ENCODE measurements at regions not wholly inside any gene's neighbourhood (a gene's known extent, or its start where the extent isn't known, plus 50 kb on each side); places are given as distances from the start of the nearest gene placed in this dataset.
"Not testable (repeated sequence)": the region's sequence is repeated elsewhere in the genome, so short reads cannot be mapped to it uniquely, and the experiment has no call there.

DNA sequence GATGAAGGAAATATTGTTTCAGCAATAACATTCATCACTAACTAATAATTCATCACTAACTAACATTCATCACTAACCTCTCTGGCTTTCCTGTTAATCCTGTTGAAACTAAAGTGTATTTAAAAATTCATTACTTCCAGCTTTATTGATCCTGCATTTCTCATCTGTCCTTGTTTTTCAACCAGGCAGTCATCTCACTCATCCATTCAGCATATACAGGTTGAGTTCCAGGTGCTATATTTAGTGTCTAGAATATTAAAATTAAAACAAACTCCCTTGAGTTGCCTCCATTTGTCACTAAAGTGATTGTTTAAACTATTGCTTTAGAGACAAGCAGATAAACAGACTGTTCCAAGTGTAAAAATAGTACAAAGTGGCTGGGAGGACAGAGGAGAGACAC is 58.1 kb downstream of the ATXN7L3B start:
- DNase-seq (ENCODE audit: low read depth, low spot score): no peak

DNA sequence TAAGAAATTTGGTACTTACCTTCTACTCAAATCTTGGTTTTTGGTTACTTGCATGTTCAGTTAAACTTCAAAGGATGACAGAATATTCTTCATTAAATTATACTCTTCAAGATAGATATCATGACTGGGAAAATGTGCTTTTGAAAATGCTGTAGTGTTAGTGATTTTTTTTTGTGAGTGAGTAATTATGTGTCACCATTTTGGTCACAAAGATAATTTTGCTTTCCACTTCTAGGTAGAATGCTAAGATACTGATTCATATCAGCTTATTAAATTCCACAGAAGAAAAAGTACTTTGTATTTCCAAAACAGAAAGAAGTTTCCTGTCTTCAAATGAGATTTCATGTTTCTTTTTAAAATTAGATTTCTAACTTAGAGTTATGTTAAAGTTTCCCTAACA is 61.2 kb downstream of the ATXN7L3B start:
- DNase-seq (ENCODE audit: low read depth, low spot score): no peak

DNA sequence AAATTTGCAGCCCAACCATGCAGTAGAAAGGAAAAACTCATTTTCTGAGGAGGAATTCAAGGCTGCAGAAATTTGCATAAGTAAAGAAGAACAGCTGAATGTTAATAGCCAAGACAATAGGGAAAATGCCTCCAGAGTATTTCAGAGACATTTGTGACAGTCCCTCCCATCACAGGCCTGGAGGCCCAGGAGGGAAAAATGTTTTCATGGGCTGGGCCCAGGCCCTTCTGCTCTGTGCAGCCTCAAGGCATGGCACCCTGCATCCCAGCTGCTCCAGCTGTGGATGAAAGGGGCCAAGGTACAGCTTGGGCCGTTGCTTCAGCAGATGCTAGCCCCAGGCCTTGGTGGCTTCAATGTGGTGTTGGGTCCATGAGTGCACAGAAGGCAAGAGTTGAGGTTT is 62.3 kb downstream of the ATXN7L3B start:
- DNase-seq (ENCODE audit: low read depth, low spot score): no peak

DNA sequence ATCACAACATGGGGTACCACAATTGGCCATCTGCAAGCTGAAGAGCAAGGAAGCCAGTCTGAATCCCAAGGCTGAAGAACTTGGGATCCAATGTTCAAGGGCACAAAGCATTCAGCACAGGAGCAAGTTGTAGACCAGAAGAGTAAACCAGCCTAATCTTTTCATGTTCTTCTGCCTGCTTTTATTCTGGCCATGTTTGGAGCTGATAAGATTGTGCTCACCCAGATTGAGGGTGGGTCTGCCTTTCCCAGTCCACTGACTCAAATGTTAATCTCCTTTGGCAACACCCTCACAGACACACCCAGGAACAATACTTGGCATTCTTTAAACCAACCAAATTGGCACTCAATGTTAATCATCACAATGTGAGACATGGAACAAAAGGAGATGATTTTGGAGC is 63.2 kb downstream of the ATXN7L3B start:
- not testable (repeated sequence) for DNase-seq (ENCODE audit: low read depth, low spot score)

DNA sequence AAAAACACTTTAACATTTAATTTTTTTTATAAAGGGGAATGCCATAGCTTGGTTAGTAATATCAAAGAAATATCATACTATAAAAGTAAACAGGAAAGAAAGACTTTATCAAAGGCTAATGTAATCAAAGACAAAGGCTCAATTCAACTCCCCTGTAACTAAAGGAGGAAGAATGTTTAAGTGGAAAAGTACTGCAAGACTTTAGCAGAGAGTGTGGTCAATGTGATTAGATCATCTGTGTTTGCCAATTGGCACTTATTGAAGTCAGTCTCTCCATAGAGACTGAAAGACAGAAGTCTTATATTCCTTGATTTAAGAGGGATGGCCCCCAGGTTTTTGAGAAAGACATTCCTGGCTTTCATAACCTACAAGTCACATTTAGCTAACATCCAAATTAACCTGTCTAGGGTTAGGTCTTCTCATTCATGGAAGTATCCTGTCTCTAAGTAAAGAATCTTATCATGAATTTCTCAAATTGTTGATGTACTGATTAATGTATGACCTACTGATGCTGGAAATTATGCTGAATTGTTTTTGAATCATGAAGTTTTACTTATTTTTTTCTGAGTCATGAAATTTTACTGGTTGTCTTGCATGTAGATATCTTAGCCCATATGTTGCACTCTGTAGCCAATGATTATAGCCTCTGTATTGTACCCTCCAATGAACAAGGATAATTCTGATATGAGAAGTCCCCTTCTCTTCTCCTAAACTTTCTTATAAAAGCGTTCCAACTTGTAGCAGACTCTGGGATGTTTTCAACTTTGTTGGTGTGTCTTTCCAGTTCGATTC is 65.4 kb downstream of the ATXN7L3B start:
- no peak for DNase-seq (ENCODE audit: low read depth, low spot score)

DNA sequence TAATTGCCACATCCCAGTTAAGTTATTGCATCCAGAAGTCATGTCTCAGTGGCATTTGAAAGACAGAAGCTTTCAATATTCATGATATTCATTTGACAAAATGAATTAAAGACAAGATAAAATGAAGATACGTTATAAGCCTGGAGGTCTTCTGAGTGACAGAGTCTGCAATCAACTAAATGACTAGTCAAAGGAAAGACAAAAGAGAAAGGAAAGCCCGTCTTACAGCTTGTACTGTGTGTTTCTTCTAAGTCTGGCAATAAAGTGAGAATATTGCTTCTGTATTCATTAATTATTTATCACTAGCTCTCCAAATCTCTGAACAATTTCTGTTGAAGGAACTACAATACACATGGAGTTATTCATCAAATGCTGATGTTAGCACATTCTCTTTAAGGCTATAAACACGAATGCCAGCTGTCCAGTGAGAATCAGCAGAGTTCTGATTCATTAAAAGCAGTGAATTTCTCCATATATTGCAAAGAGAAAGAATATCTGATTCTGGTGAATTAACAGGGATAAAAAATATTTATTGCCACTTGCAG is 70.7 kb downstream of the ATXN7L3B start:
- DNase-seq (ENCODE audit: low read depth, low spot score): no peak

DNA sequence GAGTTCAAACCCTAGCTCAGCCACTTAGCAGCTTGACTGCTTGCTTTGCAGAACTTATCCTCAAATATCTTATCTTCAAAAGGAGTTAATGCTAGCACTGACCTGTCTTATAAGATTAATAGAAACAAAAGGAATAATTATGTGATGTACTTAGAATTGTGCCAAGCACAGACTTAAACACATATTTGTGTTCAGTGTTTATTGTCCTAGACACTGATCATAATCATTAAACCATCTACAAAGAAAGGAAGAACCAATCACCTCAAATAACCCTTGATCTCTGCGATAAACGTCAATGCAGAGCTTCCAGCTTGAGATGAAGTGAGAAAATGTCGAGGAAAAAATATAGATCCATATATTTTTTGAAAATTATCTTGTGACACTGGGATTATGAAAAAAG is 73.1 kb downstream of the ATXN7L3B start:
- no peak for DNase-seq (ENCODE audit: low read depth, low spot score)

DNA sequence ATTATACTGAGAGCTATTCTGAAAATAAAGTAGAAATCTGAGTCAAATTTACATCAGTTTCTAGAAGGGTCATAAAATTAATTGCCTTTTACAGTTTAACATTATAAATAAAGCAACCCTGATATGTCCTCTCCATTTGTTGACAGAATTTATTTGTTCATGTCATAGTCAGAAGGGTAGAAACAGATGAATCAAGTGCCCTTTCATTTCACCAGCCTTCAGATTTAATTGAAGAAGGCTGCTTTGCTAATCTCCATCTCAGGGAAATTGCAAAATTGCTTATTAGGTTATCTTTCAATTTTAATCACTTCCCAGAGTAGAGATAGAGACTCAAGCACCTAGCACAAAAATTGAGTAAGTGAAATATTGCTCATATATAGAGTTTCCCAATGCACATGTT is 76.8 kb downstream of the ATXN7L3B start:
- DNase-seq (ENCODE audit: low read depth, low spot score): no peak

DNA sequence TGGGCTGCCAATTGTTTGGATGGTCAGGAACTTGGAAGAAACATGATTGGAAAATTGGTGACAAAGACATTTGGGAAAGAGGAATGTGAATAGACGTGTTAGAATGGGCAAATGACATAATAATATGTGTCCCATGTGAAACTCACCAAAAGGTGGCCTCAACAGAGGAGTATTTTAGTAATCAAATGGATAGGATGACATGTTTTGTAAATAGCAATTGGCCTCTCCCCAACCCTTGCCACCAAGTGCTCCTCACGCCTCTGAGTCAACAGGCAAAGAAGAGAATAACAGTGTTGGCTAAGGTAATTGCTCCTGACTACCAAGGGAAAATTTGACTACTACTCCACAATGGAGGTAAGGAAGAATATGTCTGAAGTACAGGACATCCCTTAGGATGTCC is 81.4 kb downstream of the ATXN7L3B start:
- DNase-seq (ENCODE audit: low read depth, low spot score): no peak

DNA sequence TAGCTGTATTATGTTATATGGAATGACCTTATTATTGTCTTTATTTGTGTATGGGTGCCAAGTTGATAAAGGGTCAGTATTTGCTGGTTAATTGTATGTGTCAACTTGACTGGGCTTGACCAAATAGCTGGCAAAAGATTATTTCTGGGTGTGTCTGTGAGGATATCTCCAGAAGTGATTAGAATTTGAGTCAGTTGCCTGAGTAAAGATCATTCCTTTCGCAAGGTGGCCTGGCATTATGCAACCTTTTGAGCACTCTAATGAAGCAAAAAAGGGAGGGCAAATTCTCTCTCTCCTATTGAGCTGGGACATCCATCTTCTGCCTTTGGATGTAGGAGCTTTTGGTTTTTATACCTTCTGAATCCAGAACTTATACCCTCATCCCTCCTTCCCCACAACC is 82.2 kb downstream of the ATXN7L3B start:
- DNase-seq (ENCODE audit: low read depth, low spot score): no peak

DNA sequence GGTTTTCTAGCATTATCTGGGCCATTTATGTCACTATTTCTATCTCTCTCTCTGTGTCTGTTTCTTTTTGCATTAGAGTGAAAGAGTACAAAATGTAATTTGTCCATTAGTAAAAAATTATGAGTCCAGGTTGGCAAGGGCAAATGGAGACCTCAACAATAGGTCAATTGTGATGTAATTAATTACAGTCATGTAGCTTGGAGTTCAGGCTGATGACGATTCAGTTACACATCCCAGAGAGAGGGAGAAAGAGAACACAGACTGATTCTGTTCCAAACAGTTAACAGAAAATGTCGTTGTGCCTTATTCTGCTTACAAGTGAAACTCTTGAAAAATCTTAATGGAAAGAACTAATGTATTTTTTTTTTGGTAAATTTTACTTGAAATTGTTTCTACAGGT is 83.3 kb downstream of the ATXN7L3B start:
- no peak for DNase-seq (ENCODE audit: low read depth, low spot score)

DNA sequence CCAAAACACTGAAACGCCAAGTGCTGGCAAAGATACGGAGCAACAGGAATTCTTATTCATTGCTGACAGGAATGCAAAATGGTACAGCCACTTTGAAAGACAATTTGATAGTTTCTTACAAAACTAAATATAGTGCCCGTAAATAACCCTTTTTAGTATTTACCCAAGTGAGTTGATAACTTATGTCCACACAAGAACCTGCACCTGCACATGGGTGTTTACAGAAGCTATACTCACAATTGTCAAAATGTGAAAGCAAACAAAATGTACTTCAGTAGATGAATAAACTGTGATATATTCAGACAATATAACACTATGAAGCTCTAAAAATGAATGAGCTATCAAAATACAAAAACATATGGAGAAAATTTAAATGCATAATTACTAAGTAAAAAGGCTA is 86.6 kb downstream of the ATXN7L3B start:
- no peak for DNase-seq (ENCODE audit: low read depth, low spot score)

DNA sequence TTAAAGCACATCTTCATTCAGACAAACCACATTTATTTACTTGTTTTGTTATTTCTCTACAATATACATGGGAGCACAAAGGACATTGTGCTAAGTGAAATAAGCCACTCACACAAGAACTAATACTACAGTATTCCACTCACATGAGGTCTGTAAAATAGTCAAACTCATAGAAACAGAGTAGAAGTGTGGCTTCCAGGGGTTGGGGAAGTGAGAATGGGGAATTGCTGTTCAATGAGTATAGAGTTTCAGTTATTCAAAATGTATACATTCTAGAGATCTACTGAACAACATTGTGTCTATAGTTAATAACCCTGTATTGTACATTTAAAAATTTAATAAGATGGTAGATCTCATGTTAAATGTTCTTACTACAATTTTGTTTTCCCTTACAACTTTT is 88.8 kb downstream of the ATXN7L3B start:
- DNase-seq (ENCODE audit: low read depth, low spot score): no peak

DNA sequence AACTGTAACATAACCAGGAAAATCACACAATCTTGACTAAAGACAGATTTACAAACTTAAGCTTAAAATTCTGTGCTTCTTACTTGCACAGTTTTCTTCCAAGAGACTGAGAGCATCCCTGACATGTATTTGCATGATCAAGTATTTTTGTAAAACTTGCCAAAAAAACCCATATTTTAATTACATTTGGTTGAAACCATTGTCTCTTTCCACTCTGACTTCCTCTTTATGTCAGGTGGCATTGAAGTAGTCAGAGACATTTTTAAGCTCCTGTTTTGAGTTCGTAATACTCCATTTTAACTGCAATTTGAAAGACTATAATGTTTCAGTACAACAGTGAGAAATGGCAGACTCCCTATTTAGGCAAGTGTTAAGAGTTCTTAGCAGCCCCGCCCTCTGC is 103.6 kb downstream of the ATXN7L3B start:
- no peak for DNase-seq (ENCODE audit: low read depth, low spot score)

DNA sequence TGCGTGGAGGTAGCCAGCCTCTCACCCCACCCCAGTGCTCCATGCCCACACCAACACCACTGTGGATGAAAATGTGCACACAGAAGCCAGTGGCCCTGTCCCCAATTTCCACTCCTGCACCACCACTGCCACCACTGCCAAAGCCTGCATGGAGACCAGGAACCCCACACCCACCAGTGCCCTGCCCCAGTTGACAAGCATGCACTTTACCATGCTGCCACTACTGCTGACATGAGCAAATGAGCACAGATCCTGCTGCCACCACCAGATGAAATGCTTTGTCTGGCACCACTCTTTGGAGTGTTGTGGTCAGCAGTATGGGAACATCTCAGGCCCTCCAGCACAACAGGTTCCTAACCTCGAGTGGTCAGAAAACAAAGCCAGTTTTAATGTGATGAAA is 104.1 kb downstream of the ATXN7L3B start:
- no peak for DNase-seq (ENCODE audit: low read depth, low spot score)

DNA sequence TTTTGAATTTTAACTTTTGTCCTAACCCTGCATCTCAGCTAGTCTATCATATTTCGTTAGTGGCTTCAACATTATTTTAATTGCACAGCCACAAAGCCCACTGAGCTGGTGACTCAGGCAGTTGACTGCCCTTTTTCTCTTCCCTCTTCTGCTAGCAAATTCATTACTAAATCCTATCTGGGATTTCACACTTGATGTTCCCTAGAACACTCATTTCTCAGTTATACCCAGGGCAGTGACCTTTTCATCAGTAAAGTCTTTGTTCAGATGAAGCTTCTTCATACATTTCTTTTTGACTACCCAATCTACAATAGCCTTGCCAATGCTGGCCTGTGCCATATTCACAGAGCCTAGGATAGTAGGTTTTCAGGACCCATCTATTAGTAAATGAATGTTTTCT is 107.0 kb downstream of the ATXN7L3B start:
- DNase-seq (ENCODE audit: low read depth, low spot score): no peak

DNA sequence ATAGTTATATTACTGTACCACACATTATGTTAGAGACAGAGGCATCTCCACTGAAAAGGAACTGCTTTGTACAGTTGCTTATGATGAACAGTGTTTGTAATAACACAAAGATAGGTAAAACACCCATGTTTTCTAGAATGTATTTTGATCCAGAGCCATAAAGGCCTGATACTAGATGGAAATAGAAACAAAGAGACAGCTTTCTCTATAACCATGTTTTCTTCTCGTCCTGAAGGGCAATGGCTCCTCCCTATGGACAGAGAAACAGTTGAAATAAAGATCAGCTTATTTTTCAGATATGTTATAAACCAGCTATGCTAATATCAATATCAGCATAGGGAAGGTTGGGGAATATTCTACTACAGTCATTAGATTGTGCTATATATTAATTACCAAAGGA is 109.2 kb downstream of the ATXN7L3B start:
- no peak for DNase-seq (ENCODE audit: low read depth, low spot score)

DNA sequence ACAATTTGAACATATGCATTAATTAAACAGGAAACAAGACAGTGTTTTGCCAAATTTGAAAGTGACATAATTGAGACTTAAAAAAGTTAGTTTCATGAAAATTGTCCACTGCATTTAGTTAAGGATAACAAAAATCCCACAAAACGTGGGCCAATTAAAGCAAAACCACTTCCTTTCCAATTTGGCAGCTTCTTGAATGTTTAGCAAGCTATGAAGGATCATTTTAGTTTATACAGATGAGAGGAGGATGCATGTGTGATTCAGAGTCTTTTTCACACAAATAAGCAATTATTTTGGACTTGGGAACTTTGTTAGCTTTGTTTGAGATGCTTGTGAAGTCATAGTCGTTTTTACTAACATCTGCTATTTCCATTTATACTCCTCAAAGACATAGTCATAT is 109.6 kb downstream of the ATXN7L3B start:
- DNase-seq (ENCODE audit: low read depth, low spot score): no peak

DNA sequence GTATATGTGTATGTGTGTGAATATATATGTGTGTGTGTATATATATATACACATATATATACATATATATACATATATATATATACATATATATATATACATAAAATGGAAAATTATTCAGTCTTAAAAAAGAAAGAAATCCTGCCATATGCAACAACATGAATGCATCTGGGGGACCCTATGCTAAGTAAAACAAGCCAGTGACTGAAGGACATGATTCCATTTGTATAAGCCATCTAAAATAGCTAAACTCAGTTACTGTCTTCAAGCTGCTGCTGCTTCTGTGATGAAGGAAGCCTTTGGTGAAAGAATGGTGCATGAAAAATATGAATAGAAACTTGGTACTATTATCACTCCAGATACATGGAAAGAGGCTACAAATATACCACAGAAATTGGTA is 118.6 kb downstream of the ATXN7L3B start:
- no peak for DNase-seq (ENCODE audit: low read depth, low spot score)

DNA sequence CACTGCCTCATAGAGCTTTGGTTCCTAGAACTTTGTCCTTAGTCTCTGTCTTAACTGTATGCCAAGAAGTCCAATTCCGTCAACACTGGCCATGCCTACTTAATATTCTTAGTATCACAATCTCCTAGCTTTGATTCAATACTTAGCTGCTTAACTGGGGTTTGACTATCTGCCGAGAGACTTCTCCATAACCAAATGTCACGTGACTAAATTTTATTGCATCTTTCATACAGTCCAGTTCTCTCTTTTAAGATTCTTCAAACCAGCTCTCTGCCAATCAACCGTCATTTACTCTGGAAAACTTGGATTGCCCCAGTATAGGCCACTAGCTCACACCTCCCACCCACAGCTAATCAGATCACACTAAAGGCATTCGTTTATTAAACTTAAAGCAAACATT is 122.8 kb downstream of the ATXN7L3B start:
- no peak for DNase-seq (ENCODE audit: low read depth, low spot score)

DNA sequence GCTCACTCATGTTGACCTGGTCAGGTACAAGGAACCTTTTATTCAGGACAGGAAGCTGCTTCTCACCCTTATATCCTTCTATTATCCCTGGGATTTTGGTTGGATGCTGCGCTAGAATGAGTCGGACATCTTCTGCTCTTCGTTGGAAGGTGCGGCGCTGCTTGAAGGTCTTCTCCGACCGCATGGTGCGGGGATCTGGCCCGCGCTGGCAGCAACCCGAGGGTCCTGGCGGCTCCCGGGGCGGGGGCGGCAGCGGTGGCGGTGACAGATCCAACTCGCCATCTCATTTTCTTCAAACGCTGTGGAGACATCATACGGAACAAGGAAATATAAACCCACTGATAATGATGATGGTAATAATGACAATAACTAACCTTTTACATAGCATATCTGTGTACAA is 126.3 kb downstream of the ATXN7L3B start:
- no peak for DNase-seq (ENCODE audit: low read depth, low spot score)

DNA sequence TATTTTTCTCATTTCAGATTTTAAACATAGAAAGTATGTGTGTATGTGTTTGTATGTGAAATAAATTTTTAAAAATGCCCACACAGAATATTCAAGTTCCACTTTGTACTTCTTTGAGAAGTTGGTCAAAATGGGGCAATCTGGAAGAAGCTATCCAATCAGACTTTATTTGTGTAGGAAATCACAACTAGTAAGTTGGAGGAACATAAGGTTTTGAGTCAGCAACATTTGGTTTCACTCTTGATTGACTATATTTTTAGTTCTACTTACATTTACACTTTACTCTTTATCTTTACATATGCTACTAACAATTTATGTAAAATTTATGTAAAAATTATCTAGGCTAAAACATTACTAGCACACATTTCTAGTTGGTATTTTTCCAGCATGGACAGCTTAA is 128.1 kb downstream of the ATXN7L3B start:
- no peak for DNase-seq (ENCODE audit: low read depth, low spot score)

DNA sequence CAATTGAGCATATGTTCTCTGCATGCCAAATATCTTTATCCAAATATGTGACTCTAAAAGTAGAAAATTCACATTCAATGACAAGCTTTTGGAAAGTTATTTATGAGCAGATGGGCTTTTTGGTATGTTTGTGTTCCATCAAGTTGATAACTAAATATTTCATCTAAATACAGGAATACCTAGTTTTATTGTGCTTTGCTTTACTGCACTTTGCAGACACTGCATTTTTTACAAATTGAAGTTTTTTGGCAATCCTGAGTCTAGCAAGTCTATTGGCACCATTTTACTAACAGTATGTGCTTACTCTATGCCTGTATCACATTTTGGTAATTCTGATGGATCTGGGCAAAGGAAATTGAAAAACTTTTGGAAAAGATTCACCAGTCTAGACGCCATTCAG is 133.8 kb downstream of the ATXN7L3B start:
- DNase-seq (ENCODE audit: low read depth, low spot score): no peak

DNA sequence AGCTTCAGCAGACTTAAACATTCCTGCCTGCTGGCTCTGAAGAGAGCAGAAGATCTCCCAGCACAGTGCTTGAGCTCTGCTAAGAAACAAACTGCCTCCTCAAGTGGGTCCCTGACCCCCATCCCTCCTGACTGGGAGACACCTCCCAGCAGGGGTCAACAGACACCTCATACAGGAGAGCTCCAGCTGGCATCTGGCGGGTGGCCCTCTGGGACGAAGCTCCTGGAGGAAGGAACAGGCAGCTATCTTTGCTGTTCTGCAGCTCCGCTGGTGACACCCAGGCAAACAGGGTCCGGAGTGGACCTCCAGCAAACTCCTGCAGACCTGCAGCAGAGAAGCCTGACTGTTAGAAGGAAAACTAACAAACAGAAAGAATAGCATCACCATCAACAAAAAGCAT is 139.3 kb downstream of the ATXN7L3B start:
- not testable (repeated sequence) for DNase-seq (ENCODE audit: low read depth, low spot score)

Data from smooth muscle cell of the brain vasculature (primary cell).